HG03066 (cell line): ENCODE measurements at regions not wholly inside any gene's neighbourhood (a gene's known extent, or its start where the extent isn't known, plus 50 kb on each side); places are given as distances from the start of the nearest gene placed in this dataset.

Experiments used
- ATAC-seq: cut with Tn5 transposase; IDR thresholded peaks from one replicate; pipeline ENCODE4 v1.9.1; 2021; ENCODE audit warnings: low read depth; ENCODE audit not compliant: unreplicated experiment

GRCh38 chr21:43318841-43319781 lies 107.8 kb downstream of the SIK1 start:
- no peak for ATAC-seq

- ATAC-seq: no peak
Measured at GRCh38 chr21:43318368-43318767, 108.6 kb downstream of the SIK1 start.

- ATAC-seq: no peak
Measured at GRCh38 chr21:43317959-43318358, 109.0 kb downstream of the SIK1 start.

GRCh38 chr21:43317254-43317748 lies 109.6 kb downstream of the SIK1 start:
- ATAC-seq: no peak

- no peak for ATAC-seq
Measured at GRCh38 chr21:43316156-43316845, 110.6 kb downstream of the SIK1 start.

- ATAC-seq: no peak
Measured at GRCh38 chr21:43315244-43316137, 111.4 kb downstream of the SIK1 start.

- ATAC-seq: no peak
Measured at GRCh38 chr21:43313939-43314405, 113.0 kb downstream of the SIK1 start.

- ATAC-seq: no peak
Measured at GRCh38 chr21:43313221-43313938, 113.6 kb downstream of the SIK1 start.

- ATAC-seq: no peak
Measured at GRCh38 chr21:43312751-43313169, 114.2 kb downstream of the SIK1 start.

- no peak for ATAC-seq
Measured at GRCh38 chr21:43312011-43312410, 114.9 kb downstream of the SIK1 start.

GRCh38 chr21:43311301-43311817 lies 115.6 kb downstream of the SIK1 start:
- no peak for ATAC-seq

- ATAC-seq: no peak
Measured at GRCh38 chr21:43308815-43309283, 118.1 kb downstream of the SIK1 start.

GRCh38 chr21:43308101-43308814 lies 118.7 kb downstream of the SIK1 start:
- no peak for ATAC-seq

GRCh38 chr21:43307677-43308070 lies 119.3 kb downstream of the SIK1 start:
- ATAC-seq: no peak

- ATAC-seq: no peak
Measured at GRCh38 chr21:43306911-43307676, 119.8 kb downstream of the SIK1 start.

- no peak for ATAC-seq
Measured at GRCh38 chr21:43306391-43306790, 120.5 kb downstream of the SIK1 start.

- ATAC-seq: no peak
Measured at GRCh38 chr21:43305811-43306311, 121.1 kb downstream of the SIK1 start.

GRCh38 chr21:43305336-43305665 lies 121.6 kb downstream of the SIK1 start:
- ATAC-seq: no peak
